Central memory CD8-positive, alpha-beta T cell (primary cell): ENCODE measurements at regions not wholly inside any gene's neighbourhood (a gene's known extent, or its start where the extent isn't known, plus 50 kb on each side); places are given as distances from the start of the nearest gene placed in this dataset.

Experiments
- ATAC-seq: fragments of 150-1000 bp; cut with Tn5 transposase; replicated peaks from 2 replicates; pipeline ENCODE4 v1.10.0; 2022; ENCODE audit warnings: mild to moderate bottlenecking, moderate FRiP score, moderate number of reproducible peaks; ENCODE audit not compliant: poor library complexity, severe bottlenecking; ENCODE audit errors: extremely low read depth
- DNase-seq, 2 donors: peaks; one replicate each; pipeline ENCODE4 v3.0.0; 2021; ENCODE audit warnings: low spot score in 2 of 2
- H3K27ac Mint-ChIP-seq: one replicate; pipeline ENCODE4 v1.8.0; 2022; ENCODE audit warnings: low read depth, mild to moderate bottlenecking, moderate library complexity, mixed read lengths
- H3K27me3 Mint-ChIP-seq: one replicate; pipeline ENCODE4 v1.8.0; 2022; ENCODE audit warnings: mixed read lengths
- H3K36me3 Mint-ChIP-seq: one replicate; pipeline ENCODE4 v1.8.0; 2022; ENCODE audit warnings: mild to moderate bottlenecking, moderate library complexity, mixed read lengths; ENCODE audit not compliant: insufficient read depth
- H3K4me1 Mint-ChIP-seq: one replicate; pipeline ENCODE4 v1.8.0; 2022; ENCODE audit warnings: mixed read lengths
- H3K4me3 Mint-ChIP-seq: one replicate; pipeline ENCODE4 v1.8.0; 2022; ENCODE audit warnings: mild to moderate bottlenecking, moderate library complexity, mixed read lengths
- H3K9me3 Mint-ChIP-seq: one replicate; pipeline ENCODE4 v1.8.0; 2022; ENCODE audit warnings: mixed read lengths

DNA sequence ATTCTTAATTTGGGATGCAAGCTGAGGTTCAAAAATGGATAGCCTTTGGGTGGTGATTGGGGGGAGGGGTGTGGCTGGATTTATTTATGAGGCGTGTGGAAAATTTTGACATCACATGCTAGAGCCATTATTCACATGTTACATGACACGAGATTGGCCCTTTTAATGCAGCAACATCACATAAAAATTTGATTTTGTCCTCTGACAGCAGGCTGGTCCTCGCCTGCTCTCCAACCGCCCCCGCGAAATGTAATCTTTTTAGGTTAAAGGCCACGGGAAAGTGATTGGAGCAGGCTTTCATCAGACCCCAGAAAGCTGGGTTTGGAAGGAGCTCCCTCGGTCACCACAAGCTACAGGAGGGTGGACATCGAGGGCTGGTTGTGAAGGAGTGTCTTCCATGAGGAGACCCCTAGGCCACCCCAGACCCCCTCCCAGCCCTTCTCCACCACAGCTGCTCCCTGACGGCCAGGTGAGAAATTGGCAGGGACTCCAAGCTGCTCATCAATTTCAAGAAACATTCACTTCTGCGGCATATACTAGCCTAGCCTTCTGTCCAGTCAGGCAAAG, 502.7 kb upstream of the PSMD7 start:
- Mint-ChIP-seq H3K36me3 (peaks cover 2% of the 10 kb centered on the region), H3K27ac (no peak overlapping the region), H3K4me1 (no peaks in the 10 kb centered on the region), H3K27me3 (no peaks in the 10 kb centered on the region), H3K4me3 (no peak overlapping the region), H3K9me3 (peaks cover 15% of the 10 kb centered on the region)
- DNase-seq (no peak), ATAC-seq (no peak)

- H3K4me1 Mint-ChIP-seq = no peaks in the 10 kb centered on the region
- H3K4me3 Mint-ChIP-seq = no peak overlapping the region
- peaks cover 2% of the 10 kb centered on the region for H3K36me3 Mint-ChIP-seq
- ATAC-seq (no peak), DNase-seq (no peak)
- H3K27me3 Mint-ChIP-seq = no peaks in the 10 kb centered on the region
- peaks cover 13% of the 10 kb centered on the region for H3K9me3 Mint-ChIP-seq
- no peak overlapping the region for H3K27ac Mint-ChIP-seq
These were observed 503.4 kb upstream of the PSMD7 start for GRCh38 chr16:73793260-73793659.

- Mint-ChIP-seq H3K27ac (no peak overlapping the region), H3K9me3 (peaks cover 17% of the 10 kb centered on the region), H3K36me3 (peaks cover 2% of the 10 kb centered on the region), H3K27me3 (no peaks in the 10 kb centered on the region), H3K4me1 (no peaks in the 10 kb centered on the region), H3K4me3 (no peak overlapping the region)
- ATAC-seq (no peak), DNase-seq (no peak)
These were observed 504.2 kb upstream of the PSMD7 start for GRCh38 chr16:73792199-73793020.

DNA sequence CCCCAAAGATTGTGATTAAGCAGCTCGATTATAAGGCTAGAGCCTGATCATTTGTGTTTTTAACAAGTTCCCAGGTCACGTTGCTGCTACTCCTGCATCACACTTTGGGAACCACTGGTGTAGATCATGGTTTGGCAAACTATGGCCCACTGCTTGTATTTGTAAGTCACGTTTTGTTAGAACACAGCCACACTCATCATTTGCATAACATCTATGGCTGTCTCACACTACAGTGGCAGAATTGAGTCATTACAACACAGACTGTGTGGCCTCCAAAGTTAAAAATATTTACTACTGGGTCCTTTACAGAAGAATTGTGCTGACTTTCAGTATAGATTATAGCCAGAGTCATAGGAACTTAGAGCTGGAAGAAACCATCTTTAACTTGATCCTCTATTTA, 515.3 kb upstream of the PSMD7 start:
- Mint-ChIP-seq H3K4me3 (no peak overlapping the region), H3K27me3 (no peaks in the 10 kb centered on the region), H3K9me3 (peaks cover 15% of the 10 kb centered on the region), H3K36me3 (no peaks in the 10 kb centered on the region), H3K4me1 (no peaks in the 10 kb centered on the region), H3K27ac (no peak overlapping the region)
- ATAC-seq = no peak
- no peak for DNase-seq

DNA sequence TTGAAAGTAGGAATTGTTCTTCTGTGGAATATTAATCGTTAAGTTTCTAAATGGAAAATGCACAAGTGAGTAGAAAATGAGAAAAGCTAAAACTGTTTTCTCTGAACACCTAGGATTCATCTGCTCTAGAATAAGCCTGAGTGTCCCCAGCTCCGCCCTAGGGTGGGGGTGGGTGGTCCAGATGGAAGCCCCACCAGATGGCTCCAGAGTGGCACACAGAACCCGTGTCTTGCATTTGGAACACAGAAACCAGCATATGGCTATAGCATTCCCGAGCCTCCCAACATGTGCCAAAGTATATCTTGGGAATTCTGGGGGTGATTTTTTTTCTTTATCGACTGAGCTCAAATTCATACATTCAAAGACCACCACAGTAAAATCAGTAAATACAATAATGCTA, 517.7 kb upstream of the PSMD7 start:
- Mint-ChIP-seq H3K27ac (no peak overlapping the region), H3K4me1 (no peaks in the 10 kb centered on the region), H3K9me3 (no peaks in the 10 kb centered on the region), H3K27me3 (no peaks in the 10 kb centered on the region), H3K36me3 (peaks cover 3% of the 10 kb centered on the region), H3K4me3 (no peak overlapping the region)
- DNase-seq (no peak), ATAC-seq (no peak)

DNA sequence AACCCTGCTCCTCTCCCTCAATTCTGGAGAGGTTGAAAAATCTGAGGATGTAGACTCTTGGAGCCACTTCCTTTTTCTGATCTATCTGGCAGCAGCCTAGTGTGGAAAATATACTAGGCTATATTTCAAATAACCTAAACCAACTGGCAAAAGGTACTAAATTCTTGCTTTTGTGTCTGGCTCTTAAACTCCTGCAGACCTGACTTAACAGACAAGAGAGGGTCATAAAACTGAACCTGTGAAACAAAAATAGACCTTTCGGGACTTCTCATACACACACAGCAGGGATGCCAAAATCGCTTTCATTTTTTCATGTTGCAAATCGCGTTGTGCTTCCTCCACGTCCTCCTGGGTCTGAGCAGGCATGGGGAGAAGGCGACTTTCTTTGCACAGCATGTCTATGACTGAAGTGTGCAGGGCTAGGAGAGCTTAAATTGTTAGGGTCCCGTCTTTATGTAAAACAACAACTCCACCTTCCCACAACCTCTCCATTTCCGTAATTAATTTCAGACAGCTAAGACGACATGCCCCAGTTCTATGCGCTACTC, 520.7 kb upstream of the PSMD7 start:
- DNase-seq = no peak
- peaks cover 3% of the 10 kb centered on the region for H3K36me3 Mint-ChIP-seq
- ATAC-seq = no peak
- H3K9me3 Mint-ChIP-seq = peaks cover 12% of the 10 kb centered on the region
- H3K27ac Mint-ChIP-seq = no peak overlapping the region
- no peaks in the 10 kb centered on the region for H3K4me1 Mint-ChIP-seq
- H3K27me3 Mint-ChIP-seq = no peaks in the 10 kb centered on the region
- no peak overlapping the region for H3K4me3 Mint-ChIP-seq

DNA sequence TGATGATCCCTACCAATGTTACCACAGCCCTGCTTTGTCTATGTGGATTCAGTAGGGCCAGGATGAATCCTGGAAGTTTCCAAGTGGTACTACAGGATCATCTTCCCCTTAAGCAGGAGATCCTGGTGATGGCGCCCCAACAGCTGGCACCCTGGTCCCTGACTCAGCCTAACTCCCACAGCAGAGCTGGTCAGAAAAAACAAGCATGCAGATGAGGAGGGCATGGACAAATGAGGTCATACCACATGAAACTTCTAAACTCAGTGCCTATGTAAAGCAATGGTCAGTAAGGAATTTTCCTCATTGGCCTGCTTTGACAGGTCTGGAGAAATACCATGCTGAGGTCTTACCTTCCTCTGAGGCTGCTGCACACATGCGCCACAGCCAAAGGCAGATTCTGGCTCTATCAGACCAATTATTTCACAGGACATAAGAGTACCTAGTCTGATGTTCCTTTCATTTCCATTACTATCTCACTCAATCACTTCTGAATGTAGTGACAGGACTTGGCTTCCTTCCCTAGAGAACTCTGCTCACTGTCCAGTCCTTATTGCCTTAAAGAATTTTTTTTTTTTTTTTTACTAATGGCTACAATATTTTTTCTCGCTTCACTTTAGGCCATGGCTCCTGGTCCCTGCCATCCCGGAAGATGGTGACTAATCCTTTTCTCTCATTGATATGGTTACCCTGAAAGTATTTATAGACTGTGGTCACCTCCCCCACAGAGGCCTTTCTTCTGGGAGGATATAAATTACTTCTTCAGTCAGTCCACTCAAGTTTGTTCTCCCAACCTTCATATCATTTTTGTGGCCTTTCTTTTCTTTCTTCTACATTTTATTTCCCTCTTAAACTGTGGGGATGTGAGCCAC, 525.2 kb upstream of the PSMD7 start:
- no peak overlapping the region for H3K27ac Mint-ChIP-seq
- ATAC-seq (no peak), DNase-seq (no peak)
- H3K4me3 Mint-ChIP-seq = no peak overlapping the region
- H3K4me1 Mint-ChIP-seq = no peaks in the 10 kb centered on the region
- no peaks in the 10 kb centered on the region for H3K27me3 Mint-ChIP-seq
- H3K9me3 Mint-ChIP-seq = peaks cover 17% of the 10 kb centered on the region
- peaks cover 3% of the 10 kb centered on the region for H3K36me3 Mint-ChIP-seq

- DNase-seq (no peak), ATAC-seq (no peak)
- Mint-ChIP-seq H3K36me3 (no peaks in the 10 kb centered on the region), H3K9me3 (peaks cover 22% of the 10 kb centered on the region), H3K27ac (no peak overlapping the region), H3K27me3 (no peaks in the 10 kb centered on the region), H3K4me3 (no peak overlapping the region), H3K4me1 (no peaks in the 10 kb centered on the region)
These were observed 527.8 kb upstream of the PSMD7 start for GRCh38 chr16:73768786-73769203.

GRCh38 chr16:73764321-73764720, 532.3 kb upstream of the PSMD7 start:
- Mint-ChIP-seq H3K9me3 (peaks cover 12% of the 10 kb centered on the region), H3K27me3 (no peaks in the 10 kb centered on the region), H3K36me3 (no peaks in the 10 kb centered on the region), H3K27ac (no peak overlapping the region), H3K4me3 (no peak overlapping the region), H3K4me1 (no peaks in the 10 kb centered on the region)
- DNase-seq = no peak
- ATAC-seq = no peak

DNA sequence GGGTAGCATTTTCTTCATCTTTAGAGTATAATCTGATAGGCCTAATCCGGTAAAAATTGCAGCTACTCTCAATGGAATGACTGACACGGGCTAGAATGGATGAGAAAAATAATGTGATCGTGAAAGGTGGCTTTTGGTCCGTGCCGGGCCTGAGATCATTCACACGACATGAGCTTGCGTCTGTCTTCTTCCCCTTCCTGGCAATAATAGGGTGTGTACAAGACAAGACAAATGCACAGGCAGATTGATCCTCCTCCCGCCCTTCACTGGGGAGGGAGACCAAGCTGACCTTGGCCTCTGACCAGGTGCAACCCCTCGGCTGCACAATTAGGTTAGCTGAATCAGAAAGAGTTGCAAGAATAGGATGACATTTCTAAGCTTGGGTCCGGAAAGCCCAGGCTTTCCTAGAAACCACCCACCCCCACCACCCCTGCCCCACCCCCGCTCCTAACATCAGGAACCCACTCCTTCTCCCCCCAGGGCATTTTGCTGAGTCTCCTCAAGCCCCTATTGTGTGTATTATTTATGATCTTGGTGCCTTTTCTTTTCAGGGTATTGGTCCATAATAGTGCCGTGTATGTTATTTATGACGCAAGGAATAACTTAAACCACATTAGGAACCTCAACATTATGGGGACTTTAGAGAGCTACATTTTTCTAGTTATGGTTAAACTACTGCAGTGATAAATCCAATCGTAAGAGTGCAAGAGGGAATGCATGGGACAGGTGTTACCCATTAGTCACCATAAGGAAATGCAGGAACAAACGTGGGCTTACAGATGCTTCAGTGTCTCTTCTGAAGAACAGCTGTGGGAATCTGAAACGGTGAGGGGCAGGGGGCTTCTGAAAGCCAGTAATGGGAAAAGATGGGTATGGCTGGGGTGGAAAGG, 540.1 kb upstream of the PSMD7 start:
- Mint-ChIP-seq H3K4me1 (no peaks in the 10 kb centered on the region), H3K36me3 (no peaks in the 10 kb centered on the region), H3K27me3 (no peaks in the 10 kb centered on the region), H3K9me3 (peaks cover 16% of the 10 kb centered on the region), H3K27ac (no peak overlapping the region), H3K4me3 (no peak overlapping the region)
- DNase-seq (no peak), ATAC-seq (no peak)

DNA sequence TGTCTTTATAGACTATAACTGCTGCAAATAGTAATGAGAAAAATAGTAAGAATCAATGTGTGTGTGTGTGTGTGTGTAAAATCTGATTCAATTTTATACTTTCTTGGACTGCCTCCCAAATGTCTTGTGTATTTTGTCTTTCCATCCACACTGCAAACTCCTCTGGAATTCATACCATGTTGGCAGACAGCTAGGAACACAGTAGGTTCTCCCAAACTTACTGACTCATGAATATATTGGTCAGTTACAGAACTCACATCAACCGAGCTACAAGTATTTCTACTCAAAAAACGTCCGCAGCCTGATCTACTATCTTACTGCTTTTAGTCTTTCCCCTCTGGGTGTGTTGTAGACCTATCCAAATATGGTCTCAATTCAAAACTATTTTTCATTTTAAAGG, 542.7 kb upstream of the PSMD7 start:
- Mint-ChIP-seq H3K4me3 (no peak overlapping the region), H3K27me3 (no peaks in the 10 kb centered on the region), H3K27ac (no peak overlapping the region), H3K9me3 (peaks cover 30% of the 10 kb centered on the region), H3K4me1 (no peaks in the 10 kb centered on the region), H3K36me3 (no peaks in the 10 kb centered on the region)
- no peak for DNase-seq
- no peak for ATAC-seq

DNA sequence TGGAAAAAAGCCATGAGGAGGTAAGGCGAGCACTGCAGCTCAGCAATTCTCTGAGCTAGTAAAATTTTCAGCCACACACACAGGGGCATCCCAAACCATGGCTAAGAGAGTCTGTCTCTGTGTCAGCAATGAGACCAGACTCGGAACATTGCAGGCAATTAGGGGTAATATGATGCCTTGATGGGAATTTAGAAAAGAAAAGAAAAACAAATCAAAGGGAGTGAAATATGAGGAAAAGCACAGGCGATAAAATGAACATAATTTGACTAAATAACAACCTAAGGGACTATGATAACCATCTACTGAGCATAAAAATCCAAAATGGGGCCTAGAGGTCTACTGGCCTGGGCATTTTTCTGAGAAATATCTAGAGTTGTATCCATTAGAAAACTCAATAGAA, 546.0 kb upstream of the PSMD7 start:
- no peak overlapping the region for H3K4me3 Mint-ChIP-seq

More for the DNA sequence above, 546.0 kb upstream of the PSMD7 start:
- H3K36me3 Mint-ChIP-seq = no peaks in the 10 kb centered on the region
- ATAC-seq (no peak), DNase-seq (no peak)
- peaks cover 19% of the 10 kb centered on the region for H3K9me3 Mint-ChIP-seq
- no peaks in the 10 kb centered on the region for H3K27me3 Mint-ChIP-seq
- H3K4me1 Mint-ChIP-seq = no peaks in the 10 kb centered on the region
- no peak overlapping the region for H3K27ac Mint-ChIP-seq
